H54 (cell line): ENCODE measurements at regions not wholly inside any gene's neighbourhood (a gene's known extent, or its start where the extent isn't known, plus 50 kb on each side); places are given as distances from the start of the nearest gene placed in this dataset.

Source experiments
- DNase-seq: peaks from one replicate; pipeline ENCODE4 v3.0.0; 2011; ENCODE audit warnings: low spot score, mixed read lengths; ENCODE audit not compliant: insufficient read length
- FAIRE-seq: peaks from 3 replicates; lab custom pipeline; 2011; peaks lifted over from hg19 to GRCh38; lab: Jason Lieb, UNC
- POLR2A ChIP-seq: IDR thresholded peaks from 2 replicates; pipeline ENCODE4 v1.6.1; 2011; ENCODE audit warnings: low read depth, mild to moderate bottlenecking, low read length

DNA sequence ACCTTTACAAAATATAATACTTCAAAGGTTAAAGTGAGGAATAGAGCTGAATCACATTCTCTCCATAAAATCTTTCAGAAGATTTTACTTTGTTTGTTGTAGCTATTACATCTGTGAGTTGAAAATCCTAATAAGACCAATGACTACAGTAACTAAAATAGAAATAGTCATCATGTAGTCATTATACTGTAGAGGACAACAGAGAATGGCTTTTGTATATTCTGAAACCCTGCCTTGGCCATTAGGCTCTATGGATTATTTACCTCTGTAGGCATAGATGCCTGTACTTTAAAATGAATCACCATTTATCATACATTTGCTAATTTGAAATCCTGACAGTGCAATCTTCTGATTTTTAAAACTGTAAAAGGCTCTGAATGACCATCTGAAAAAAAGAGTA lies 923.0 kb downstream of the REEP3 start:
- DNase-seq (no peak), FAIRE-seq (no peak)
- no peak for TF ChIP-seq POLR2A

DNA sequence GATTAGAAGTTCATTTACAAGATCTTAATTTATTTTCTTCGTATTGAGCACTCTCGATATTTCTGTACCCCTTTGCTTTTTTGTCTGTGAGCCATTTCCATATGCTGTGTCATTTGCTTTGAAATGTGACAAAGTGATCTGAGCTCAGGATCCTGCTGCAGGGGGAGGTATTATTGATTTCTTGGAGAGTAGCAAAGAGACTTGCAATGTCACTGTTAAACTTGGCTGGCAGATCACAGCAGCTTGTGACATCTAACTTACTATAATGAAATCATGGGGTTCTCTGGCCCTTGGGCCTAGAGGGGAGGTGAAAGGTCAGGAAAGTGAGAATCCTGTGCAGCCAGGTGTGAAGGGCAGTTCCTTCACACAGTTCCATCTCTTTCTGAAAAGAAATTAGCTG lies 923.4 kb downstream of the REEP3 start:
- FAIRE-seq (no peak), DNase-seq (no peak)
- TF ChIP-seq POLR2A, result no peak

DNA sequence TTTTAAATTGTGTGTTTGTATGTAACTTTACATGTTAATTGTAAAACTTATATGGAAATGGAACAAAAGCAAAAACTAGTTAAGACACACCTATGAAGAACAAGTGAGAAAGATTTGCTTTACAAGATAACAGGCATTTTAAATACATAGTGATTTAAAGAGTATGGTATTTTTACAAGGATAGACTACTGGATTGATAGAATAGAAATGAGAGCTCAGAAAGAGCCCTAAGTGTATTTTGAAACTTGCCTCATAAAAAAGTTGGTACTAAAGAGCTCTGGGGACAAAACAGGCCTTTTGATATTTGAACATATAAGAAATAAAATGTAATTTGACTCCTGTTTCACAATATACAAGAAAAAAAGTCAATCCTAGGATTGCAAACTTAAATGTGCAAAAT lies 928.4 kb downstream of the REEP3 start:
- FAIRE-seq (no peak), DNase-seq (no peak)
- no peak for TF ChIP-seq POLR2A

DNA sequence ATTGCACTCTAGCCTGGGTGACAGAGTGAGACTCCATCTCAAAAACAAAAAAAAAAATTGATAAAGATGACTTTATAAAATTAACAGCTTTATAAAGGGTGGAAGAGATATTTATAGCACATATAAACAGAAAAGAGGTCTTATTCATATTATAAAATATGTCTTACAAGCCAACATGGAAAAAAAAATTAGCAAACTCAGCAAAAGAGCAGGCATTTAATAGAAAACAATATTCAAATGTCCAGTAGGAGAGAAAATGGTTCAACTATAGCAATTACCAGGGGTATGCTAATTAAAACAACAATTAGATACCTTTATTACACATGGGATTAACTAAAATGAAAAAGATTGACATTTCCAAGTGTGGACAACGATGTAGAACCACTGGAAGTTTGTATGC lies 929.1 kb downstream of the REEP3 start:
- TF ChIP-seq POLR2A, result no peak
- FAIRE-seq (no peak), DNase-seq (no peak)

GRCh38 chr10:64454962-64455361 lies 933.8 kb downstream of the REEP3 start:
- FAIRE-seq, result no peak
- TF ChIP-seq POLR2A, result no peak

DNA sequence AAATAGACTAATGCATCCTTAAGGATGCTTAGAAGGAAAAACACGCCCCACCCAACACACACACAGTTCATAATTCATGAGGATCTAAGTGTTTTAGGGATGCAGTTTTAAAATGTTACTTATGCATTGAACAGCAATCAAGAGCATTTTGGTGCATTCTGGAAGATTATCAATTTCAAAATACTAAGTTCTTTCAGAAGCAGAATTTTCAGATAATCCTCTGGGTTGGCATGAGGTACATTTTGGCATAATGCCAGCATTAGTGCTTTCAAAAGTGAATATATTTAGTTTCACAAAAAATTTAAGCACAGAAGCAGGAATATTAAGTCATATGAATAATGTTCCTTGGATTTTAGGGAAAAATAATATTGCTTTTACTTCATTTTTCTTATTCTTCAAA lies 937.1 kb downstream of the REEP3 start:
- TF ChIP-seq POLR2A, result no peak
- FAIRE-seq (no peak), DNase-seq (no peak)

More at GRCh38 chr10:64454962-64455361, 933.8 kb downstream of the REEP3 start:
- no peak for DNase-seq

- TF ChIP-seq POLR2A, result no peak
- DNase-seq (no peak), FAIRE-seq (no peak)
Measured at GRCh38 chr10:64463406-64463805, 942.2 kb downstream of the REEP3 start.

- TF ChIP-seq POLR2A, result no peak
- FAIRE-seq, result no peak
Measured at GRCh38 chr10:64465653-64466052, 944.5 kb downstream of the REEP3 start.

DNA sequence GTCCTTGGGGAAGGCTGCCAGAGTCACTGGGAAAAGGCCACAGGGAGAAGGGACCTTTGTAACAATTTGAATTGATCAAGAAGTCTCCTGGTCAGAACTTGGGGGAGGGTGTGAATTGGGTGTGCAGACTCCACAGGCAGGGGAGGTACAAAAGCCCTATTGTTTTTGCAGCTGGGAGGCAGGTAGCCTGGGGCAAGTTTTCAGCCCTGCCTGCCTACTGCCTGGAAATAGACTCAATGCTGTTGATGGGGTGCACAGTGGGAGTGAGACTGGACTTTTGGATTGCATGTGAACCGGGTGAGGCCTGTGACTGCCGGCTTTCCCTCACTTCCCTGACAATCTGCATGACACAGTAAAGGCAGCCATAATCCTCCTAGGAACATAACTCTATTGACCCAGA lies 947.0 kb downstream of the REEP3 start:
- FAIRE-seq (no peak), DNase-seq (no peak)
- TF ChIP-seq POLR2A, result no peak

More at GRCh38 chr10:64465653-64466052, 944.5 kb downstream of the REEP3 start:
- no peak for DNase-seq

DNA sequence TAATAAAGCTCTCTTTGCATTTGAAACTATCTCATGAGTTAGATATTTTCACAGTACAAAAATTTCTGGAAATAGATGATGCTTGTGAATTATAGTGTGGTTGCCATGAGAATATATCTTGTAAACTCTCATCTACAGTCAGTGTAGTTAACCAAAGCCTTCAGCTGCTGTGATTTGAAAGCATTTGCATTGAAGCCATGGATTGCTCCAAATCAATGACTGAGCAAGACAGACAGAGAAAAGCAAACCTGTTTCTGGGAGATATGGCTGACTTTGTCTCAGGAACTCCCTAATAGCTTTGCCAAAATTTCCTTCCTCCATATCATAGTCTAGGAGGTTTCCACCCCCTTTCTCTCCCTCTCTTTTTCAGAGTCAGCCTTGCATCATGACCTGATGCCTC lies 955.3 kb downstream of the REEP3 start:
- no peak for FAIRE-seq
- DNase-seq, result no peak
- no peak for TF ChIP-seq POLR2A

DNA sequence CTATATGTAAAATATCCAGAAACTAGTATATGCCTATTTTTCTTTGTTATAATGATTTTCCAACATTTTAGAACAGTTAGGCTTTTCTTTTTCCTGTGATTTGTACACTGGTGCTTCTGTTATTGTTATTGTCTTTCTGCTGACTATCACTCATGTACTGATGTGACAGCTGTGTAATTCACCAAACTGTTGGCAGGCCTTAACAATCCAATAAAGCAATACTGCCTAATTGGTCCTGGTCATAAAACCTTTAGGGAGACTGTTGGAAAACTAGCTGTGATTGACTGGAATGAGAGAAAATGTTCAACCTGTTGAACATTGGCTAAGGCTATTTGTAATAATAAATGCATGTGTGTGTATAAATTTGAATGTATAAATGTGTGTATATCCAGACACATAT lies 956.6 kb downstream of the REEP3 start:
- no peak for DNase-seq
- FAIRE-seq, result no peak
- no peak for TF ChIP-seq POLR2A

- TF ChIP-seq POLR2A, result no peak
- DNase-seq, result no peak
- FAIRE-seq, result no peak
Measured at GRCh38 chr10:64484811-64485330, 963.7 kb downstream of the REEP3 start.

- DNase-seq (peak; percentile 9), FAIRE-seq (peak; percentile 90)
- TF ChIP-seq POLR2A, result no peak
Measured at GRCh38 chr10:64486149-64486548, 964.9 kb downstream of the REEP3 start.

- no peak for TF ChIP-seq POLR2A
- FAIRE-seq, result peak; percentile 79
Measured at GRCh38 chr10:64486901-64487300, 965.7 kb downstream of the REEP3 start.

GRCh38 chr10:64494901-64495300 lies 973.7 kb downstream of the REEP3 start:
- no peak for DNase-seq
- peak; percentile 73 for FAIRE-seq
- no peak for TF ChIP-seq POLR2A

More at GRCh38 chr10:64486901-64487300, 965.7 kb downstream of the REEP3 start:
- DNase-seq, result no peak
